HEK293T (cell line): ENCODE measurements at regions not wholly inside any gene's neighbourhood (a gene's known extent, or its start where the extent isn't known, plus 50 kb on each side); places are given as distances from the start of the nearest gene placed in this dataset.

Experiments
- CTCF ChIA-PET: fragments of 350-600 bp; formaldehyde crosslinking; extraction: SDS; loops from one replicate; lab custom pipeline; 2021; ENCODE audit warnings: antibody characterized with exemption, inconsistent platforms; lab: Yijun Ruan, JAX
- POLR2A ChIA-PET: fragments of 350-600 bp; formaldehyde crosslinking; extraction: SDS; loops from one replicate; lab custom pipeline; 2020; ENCODE audit warnings: antibody characterized with exemption, inconsistent platforms; lab: Yijun Ruan, JAX
- DNase-seq: peaks from one replicate; pipeline ENCODE4 v3.0.0; 2012; ENCODE audit warnings: mixed read lengths; ENCODE audit errors: extremely low spot score
- ARNT ChIP-seq: fragments of 450-650 bp; IDR thresholded peaks from 2 replicates; pipeline ENCODE4 v1.6.1; 2017; ENCODE audit warnings: mild to moderate bottlenecking
- BHLHE40 ChIP-seq: fragments of 450-650 bp; IDR thresholded peaks from 2 replicates; pipeline ENCODE4 v1.6.1; 2016; ENCODE audit warnings: mild to moderate bottlenecking, moderate library complexity, borderline replicate concordance
- CTBP1 ChIP-seq: fragments of 450-650 bp; IDR thresholded peaks from 2 replicates; pipeline ENCODE4 v1.6.1; 2016; ENCODE audit warnings: borderline replicate concordance
- ELF4 ChIP-seq: fragments of 450-650 bp; IDR thresholded peaks from 2 replicates; pipeline ENCODE4 v1.6.1; 2017; ENCODE audit warnings: antibody characterized with exemption
- FOXA1 ChIP-seq: fragments of 450-650 bp; IDR thresholded peaks from 2 replicates; pipeline ENCODE4 v1.6.1; 2016; ENCODE audit warnings: mild to moderate bottlenecking
- FOXK2 ChIP-seq: fragments of 450-650 bp; IDR thresholded peaks from 2 replicates; pipeline ENCODE4 v1.6.1; 2016; ENCODE audit warnings: mild to moderate bottlenecking
- FOXM1 ChIP-seq: fragments of 450-650 bp; IDR thresholded peaks from 2 replicates; pipeline ENCODE4 v1.6.1; 2017; ENCODE audit warnings: mild to moderate bottlenecking, borderline replicate concordance
- HDGF ChIP-seq: fragments of 450-650 bp; IDR thresholded peaks from 2 replicates; pipeline ENCODE4 v1.6.1; 2017; ENCODE audit warnings: antibody characterized with exemption, borderline replicate concordance
- L3MBTL2 ChIP-seq: fragments of 450-650 bp; conservative IDR thresholded peaks from 2 replicates; pipeline ENCODE4 v1.6.1; 2016; ENCODE audit warnings: mild to moderate bottlenecking
- LEF1 ChIP-seq: fragments of 450-650 bp; IDR thresholded peaks from 2 replicates; pipeline ENCODE4 v1.6.1; 2017; ENCODE audit warnings: mild to moderate bottlenecking, borderline replicate concordance
- NFRKB ChIP-seq: fragments of 450-650 bp; IDR thresholded peaks from 2 replicates; pipeline ENCODE4 v1.6.1; 2016; ENCODE audit warnings: mild to moderate bottlenecking, moderate library complexity
- SP1 ChIP-seq: fragments of 450-650 bp; IDR thresholded peaks from 2 replicates; pipeline ENCODE4 v1.6.1; 2017
- SUZ12 ChIP-seq: fragments of 450-650 bp; IDR thresholded peaks from 2 replicates; pipeline ENCODE4 v1.6.1; 2016; ENCODE audit warnings: mild to moderate bottlenecking
- TARDBP ChIP-seq: fragments of 450-650 bp; IDR thresholded peaks from 2 replicates; pipeline ENCODE4 v1.6.1; 2016
- ZNF384 ChIP-seq: fragments of 450-650 bp; IDR thresholded peaks from 2 replicates; pipeline ENCODE4 v1.6.1; 2016
- TF ChIP-seq, protein P1 (sequence below): fragments of 450-650 bp; IDR thresholded peaks from 2 replicates; pipeline ENCODE4 v1.6.1; 2016

DNA sequence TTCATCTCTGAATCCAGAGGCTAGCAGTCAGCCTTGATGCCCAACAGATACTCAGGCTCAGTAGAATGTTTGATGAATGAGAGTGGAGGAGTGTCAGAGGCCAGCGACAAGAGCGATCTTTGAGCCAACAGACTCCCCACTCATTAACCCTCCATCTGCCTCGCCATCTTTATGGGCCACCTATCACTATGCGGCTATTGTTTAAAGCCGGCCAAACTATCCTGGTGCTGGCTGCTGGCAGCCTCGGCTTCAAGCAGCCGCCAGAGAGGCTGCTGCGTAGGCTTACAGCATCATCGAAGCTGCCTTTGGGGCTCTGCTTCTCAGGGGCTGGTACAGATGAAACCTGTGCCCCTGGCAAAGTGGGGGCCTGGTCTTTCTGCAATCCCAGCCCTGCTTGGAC is 525.6 kb downstream of the INSC start:
- ChIA-PET CTCF (interaction anchor here (1.3 kb wide), 1 partner anchor 11 kb away, joined by 3 read pairs; no protein-coding TSS in a partner anchor), POLR2A (no interaction called here)
- DNase-seq = no peak
- TF ChIP-seq SUZ12 (no peak), FOXK2 (no peak), BHLHE40 (no peak), CTBP1 (no peak), FOXA1 (no peak), LEF1 (no peak), NFRKB (no peak)
- TF ChIP-seq, protein P1, sequence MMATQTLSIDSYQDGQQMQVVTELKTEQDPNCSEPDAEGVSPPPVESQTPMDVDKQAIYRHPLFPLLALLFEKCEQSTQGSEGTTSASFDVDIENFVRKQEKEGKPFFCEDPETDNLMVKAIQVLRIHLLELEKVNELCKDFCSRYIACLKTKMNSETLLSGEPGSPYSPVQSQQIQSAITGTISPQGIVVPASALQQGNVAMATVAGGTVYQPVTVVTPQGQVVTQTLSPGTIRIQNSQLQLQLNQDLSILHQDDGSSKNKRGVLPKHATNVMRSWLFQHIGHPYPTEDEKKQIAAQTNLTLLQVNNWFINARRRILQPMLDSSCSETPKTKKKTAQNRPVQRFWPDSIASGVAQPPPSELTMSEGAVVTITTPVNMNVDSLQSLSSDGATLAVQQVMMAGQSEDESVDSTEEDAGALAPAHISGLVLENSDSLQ = no peak

DNA sequence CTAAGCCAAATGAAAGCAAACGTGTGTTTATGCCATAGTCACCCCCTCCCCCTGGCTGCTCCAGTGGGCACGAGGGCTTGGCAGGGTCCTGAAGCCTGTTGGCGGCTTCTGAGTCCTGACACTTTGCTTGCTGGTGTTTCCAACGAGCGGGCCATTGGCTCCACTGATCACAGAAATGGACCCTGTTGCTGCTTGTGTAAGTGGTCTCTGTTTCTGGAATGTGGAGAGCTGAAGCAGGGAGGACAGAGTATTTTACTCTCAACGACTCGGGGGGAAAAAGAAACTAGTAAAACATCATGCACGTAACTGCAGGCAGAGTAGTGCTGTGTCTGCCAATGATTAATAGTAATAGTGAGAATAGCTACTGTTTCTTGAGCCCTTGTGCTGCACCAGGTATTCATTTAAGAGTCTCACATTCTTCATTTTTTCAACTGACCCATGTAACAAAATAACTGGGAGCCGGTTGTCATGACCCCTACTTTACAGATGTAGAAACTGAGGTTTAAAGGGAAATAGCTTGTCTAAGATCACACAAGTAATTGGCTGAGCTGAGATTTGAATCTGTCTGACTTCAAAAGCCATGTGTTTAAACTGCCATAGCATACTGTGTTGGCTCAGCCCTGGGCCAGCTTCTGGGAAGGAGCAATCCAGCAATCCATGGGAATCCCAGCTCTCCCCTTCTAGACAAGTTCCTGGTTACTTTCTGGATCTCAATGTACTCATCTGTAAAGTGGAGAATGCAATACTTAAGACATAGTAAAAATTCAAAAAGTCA is 526.7 kb downstream of the INSC start:
- TF ChIP-seq SP1 (no peak), LEF1 (no peak), CTBP1 (no peak), HDGF (no peak)
- DNase-seq = no peak
- ChIA-PET POLR2A (no interaction called here), CTCF (interaction anchor here (0.7 to 1.4 kb wide), 4 partner anchors 8 to 13 kb away, joined by 3 to 5 read pairs (median 4); no protein-coding TSS in a partner anchor)

DNA sequence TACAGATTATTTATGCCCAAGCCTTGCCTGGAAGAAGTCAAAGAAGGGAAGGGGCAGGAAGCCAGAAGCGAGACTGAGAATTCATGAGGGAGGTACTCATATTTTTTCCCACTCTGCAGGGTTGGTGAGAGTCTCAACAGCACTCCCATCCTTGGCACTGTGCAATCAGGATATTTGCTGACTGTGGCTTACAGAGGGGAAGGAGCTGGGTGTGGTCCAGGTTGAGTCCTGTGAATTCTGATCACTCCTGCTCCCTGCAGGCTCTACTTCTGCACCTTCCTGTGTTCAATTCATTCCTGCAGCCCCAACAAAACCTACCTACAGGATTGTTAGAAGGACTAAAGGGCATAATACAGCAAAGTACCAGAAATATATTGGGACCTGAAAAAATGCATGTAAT is 530.5 kb downstream of the INSC start:
- TF ChIP-seq SP1 (no peak), TARDBP (no peak), NFRKB (no peak), FOXA1 (no peak), BHLHE40 (no peak), L3MBTL2 (no peak), ZNF384 (no peak), LEF1 (no peak), CTBP1 (no peak), FOXK2 (no peak), HDGF (no peak)
- TF ChIP-seq, protein P1 = no peak
- ChIA-PET POLR2A (no interaction called here), CTCF (interaction anchor here (0.7 to 0.8 kb wide), 2 partner anchors 12 to 15 kb away, joined by 3 to 4 read pairs; no protein-coding TSS in a partner anchor)
- DNase-seq = no peak

DNA sequence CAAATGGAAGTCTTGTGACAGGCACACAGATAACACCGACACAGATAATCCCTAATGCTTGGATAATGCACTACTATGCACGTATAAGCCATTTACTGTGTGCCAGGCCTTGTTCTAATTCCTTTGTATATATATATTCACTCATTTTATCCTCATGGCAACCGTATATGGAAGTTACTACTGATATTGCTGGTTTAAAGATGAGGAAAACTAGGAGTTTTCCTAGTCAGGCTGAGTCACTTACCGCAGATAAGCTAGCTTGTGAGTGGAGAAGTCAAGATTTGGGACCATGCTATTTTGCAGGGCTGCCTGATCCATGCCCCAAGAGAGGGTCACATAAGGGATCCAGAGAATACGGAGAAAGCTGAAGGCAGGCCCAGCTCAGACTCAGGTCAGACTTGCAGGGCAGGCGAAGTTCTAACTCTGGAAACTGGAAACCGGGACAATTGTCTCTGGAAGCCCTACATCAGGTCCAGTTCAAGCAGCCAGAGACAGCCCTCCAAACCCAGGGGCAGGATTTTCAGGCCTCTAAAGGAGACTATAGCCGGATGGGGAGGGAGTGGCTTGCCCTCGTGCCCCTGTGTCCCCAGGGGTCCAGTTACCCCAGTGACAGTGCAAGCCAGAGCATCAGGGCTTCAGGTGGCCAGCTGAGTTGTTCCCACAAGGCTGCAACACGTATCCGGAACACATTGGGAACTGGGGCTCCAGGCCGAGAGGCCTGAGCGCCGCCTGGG is 534.8 kb downstream of the INSC start:
- ChIA-PET CTCF (interaction anchor here (0.5 to 1.5 kb wide), 3 partner anchors 8 to 35 kb away, joined by 3 to 7 read pairs (median 5); no protein-coding TSS in a partner anchor), POLR2A (interaction anchor here (0.8 kb wide), 1 partner anchor 16 kb away, joined by 3 read pairs; no protein-coding TSS in a partner anchor)
- no peak for TF ChIP-seq ARNT
- no peak for TF ChIP-seq HDGF
- DNase-seq = no peak

DNA sequence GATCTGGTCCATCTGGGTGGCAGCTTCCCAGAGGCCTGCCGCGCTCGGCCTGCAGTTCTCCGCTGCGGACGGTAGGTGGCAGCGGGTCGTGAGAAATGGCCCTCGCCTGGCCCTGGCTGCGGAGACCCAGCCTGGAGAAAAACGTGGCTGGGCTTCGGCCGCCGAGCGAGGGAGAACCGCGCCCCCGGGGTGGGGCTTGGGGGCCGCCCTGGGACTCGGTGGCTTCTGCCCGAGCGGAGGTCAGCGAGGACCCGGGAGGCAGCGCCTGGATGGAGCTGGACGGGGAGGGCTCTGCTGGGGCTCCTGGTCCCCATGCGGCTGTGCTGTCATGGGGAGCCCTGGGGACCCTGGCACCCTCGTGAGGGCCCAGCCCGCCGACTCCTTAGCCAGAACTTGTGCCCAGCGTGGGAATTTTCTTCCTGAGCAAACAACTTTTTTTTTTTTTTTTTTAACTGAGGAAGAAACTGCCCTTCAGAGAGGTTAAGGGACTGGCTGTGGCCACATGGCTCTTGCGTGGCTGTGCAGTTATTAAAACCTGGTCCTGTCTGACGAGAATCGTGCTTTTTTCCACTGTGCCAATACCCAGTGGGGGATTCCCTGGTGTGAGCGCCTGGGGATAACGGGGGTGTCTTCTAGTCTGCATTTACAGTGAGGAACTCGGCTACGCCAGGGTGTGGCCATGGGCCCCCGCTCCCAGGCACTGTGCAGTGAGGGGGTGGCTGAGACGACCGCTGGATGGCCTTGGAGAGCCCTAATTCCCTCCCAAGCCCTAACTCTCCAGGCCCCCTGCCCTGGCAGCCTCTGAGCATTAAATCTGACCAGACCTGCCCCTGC is 535.6 kb downstream of the INSC start:
- ChIA-PET POLR2A (interaction anchor here (0.8 kb wide), 1 partner anchor 17 kb away, joined by 3 read pairs; no protein-coding TSS in a partner anchor), CTCF (interaction anchor here (0.5 to 1.5 kb wide), 5 partner anchors 9 to 964 kb away, joined by 3 to 7 read pairs (median 3); no protein-coding TSS in a partner anchor)
- TF ChIP-seq CTBP1 (peak; percentile 38; the same call in 1 of the 2 replicates), TARDBP (no peak; the same call in 1 of the 2 replicates), FOXM1 (peak; percentile 75; the same call in 1 of the 2 replicates), BHLHE40 (no peak), NFRKB (no peak), FOXK2 (no peak), HDGF (no peak), SUZ12 (no peak), ZNF384 (peak; percentile 90), ELF4 (no peak)
- TF ChIP-seq, protein P1 = no peak
- DNase-seq = peak; percentile 94
